KMS-11 (cell line): ENCODE measurements at regions not wholly inside any gene's neighbourhood (a gene's known extent, or its start where the extent isn't known, plus 50 kb on each side); places are given as distances from the start of the nearest gene placed in this dataset.
"Not testable (repeated sequence)": the region's sequence is repeated elsewhere in the genome, so short reads cannot be mapped to it uniquely, and the experiment has no call there.

ENCODE experiments used
- H2AFZ ChIP-seq: fragments of 200-600 bp; sonication (generic); 2 replicates; pipeline ENCODE4 v1.6.1; 2016; ENCODE audit warnings: antibody characterized with exemption, mixed run types, low read depth
- H3K27ac ChIP-seq: fragments of 200-600 bp; sonication (generic); 2 replicates; pipeline ENCODE4 v1.6.1; 2016; ENCODE audit warnings: mild to moderate bottlenecking, mixed run types
- H3K27me3 ChIP-seq: fragments of 200-600 bp; sonication (generic); 2 replicates; pipeline ENCODE4 v1.6.1; 2017; ENCODE audit warnings: mild to moderate bottlenecking, low read depth, mixed run types, moderate library complexity; ENCODE audit not compliant: insufficient read depth
- H3K36me3 ChIP-seq: fragments of 200-600 bp; sonication (generic); 2 replicates; pipeline ENCODE4 v1.6.1; 2017; ENCODE audit warnings: mild to moderate bottlenecking, mixed run types; ENCODE audit not compliant: insufficient read depth
- H3K4me1 ChIP-seq: fragments of 200-600 bp; sonication (generic); 2 replicates; pipeline ENCODE4 v1.6.1; 2016; ENCODE audit warnings: mild to moderate bottlenecking, low read depth, mixed run types; ENCODE audit not compliant: poor library complexity, severe bottlenecking
- H3K4me2 ChIP-seq: fragments of 200-600 bp; sonication (generic); 2 replicates; pipeline ENCODE4 v1.7.0; 2016; ENCODE audit warnings: mild to moderate bottlenecking, mixed run types
- H3K4me3 ChIP-seq: fragments of 200-600 bp; sonication (generic); IDR thresholded peaks from 2 replicates; pipeline ENCODE4 v1.6.1; 2017; ENCODE audit warnings: low read depth, low read length, mixed read lengths; ENCODE audit not compliant: insufficient read depth
- H3K79me2 ChIP-seq: fragments of 200-600 bp; sonication (generic); 2 replicates; pipeline ENCODE4 v1.6.1; 2016; ENCODE audit warnings: low read depth, mixed run types; ENCODE audit not compliant: insufficient read depth
- H3K9ac ChIP-seq: fragments of 200-600 bp; sonication (generic); 2 replicates; pipeline ENCODE4 v1.6.1; 2016; ENCODE audit warnings: mild to moderate bottlenecking, mixed run types
- H4K20me1 ChIP-seq: fragments of 200-600 bp; sonication (generic); 2 replicates; pipeline ENCODE4 v1.6.1; 2016; ENCODE audit warnings: mild to moderate bottlenecking, mixed run types; ENCODE audit not compliant: insufficient read depth
- TF ChIP-seq, protein P1 (sequence below): fragments of 200-600 bp; sonication (generic); conservative IDR thresholded peaks from 2 replicates; pipeline ENCODE4 v1.6.1; 2017; ENCODE audit warnings: low read depth, mild to moderate bottlenecking, antibody characterized with exemption, low read length, moderate library complexity, mixed read lengths

DNA sequence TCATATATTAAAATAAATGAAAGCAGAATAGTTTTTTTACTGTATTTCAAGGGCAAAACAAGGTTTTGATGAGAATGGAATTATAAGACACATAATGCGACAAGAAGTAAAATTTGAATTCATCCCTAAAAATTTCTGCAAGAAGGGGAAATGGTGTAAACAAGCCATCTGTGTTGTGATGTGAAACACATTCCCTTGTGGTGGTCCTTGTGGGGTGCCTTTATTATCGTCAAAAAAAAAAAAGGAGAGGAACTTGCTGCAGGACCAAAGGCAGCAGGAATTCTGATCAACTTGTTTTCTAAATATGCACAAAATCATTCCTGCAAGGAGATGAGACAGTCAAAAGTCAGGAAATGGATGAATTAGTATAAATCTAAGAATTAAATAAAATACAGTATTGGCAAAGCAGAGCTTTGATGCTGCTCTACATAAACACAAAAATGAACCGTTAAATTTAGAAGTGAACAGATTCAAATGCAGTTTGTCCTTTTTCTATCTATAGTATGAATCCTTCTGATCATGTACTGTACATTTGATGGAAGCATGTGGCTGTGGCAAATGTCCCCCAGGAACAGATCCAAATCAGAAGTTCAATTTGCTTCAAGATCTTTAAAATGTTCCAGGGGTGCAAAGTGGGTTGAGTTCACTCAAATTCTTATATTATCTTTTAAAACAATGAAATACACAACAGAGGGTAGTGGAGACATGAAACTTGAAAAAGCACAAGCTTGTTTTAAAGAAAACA, 818.8 kb downstream of the PLCL1 start:
- no peaks in the 10 kb centered on the region for H3K79me2 ChIP-seq
- no peaks in the 10 kb centered on the region for H4K20me1 ChIP-seq
- H3K27me3 ChIP-seq, result no peaks in the 10 kb centered on the region
- no peaks in the 10 kb centered on the region for H3K4me1 ChIP-seq
- no peak overlapping the region for H3K4me2 ChIP-seq
- no peaks in the 10 kb centered on the region for H3K36me3 ChIP-seq
- H3K27ac ChIP-seq, result no peak overlapping the region
- H3K9ac ChIP-seq, result no peak overlapping the region
- H2AFZ ChIP-seq, result no peak overlapping the region
- TF ChIP-seq, protein P1, sequence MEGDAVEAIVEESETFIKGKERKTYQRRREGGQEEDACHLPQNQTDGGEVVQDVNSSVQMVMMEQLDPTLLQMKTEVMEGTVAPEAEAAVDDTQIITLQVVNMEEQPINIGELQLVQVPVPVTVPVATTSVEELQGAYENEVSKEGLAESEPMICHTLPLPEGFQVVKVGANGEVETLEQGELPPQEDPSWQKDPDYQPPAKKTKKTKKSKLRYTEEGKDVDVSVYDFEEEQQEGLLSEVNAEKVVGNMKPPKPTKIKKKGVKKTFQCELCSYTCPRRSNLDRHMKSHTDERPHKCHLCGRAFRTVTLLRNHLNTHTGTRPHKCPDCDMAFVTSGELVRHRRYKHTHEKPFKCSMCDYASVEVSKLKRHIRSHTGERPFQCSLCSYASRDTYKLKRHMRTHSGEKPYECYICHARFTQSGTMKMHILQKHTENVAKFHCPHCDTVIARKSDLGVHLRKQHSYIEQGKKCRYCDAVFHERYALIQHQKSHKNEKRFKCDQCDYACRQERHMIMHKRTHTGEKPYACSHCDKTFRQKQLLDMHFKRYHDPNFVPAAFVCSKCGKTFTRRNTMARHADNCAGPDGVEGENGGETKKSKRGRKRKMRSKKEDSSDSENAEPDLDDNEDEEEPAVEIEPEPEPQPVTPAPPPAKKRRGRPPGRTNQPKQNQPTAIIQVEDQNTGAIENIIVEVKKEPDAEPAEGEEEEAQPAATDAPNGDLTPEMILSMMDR, result no peak
- no peak overlapping the region for H3K4me3 ChIP-seq

DNA sequence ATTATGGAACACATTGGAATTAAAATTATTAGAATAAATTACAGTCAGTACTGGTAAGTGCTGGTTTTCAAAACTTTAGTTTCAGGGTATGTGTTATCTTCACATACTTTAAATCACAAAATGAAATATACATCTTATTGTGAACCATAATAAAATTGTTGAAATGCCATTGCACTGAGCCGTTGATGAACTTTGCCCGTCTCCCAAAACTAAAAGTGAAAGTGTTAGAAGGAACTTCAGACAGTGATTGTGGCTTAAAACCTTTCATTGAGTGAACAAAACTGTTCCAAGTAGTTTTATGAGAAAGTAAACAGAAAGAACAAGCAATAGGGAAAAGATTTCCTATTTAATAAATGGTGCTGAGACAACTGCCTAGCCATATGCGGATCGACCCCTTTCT, 811.6 kb downstream of the PLCL1 start:
- Histone ChIP-seq H3K27me3 (no peaks in the 10 kb centered on the region), H3K79me2 (no peaks in the 10 kb centered on the region), H2AFZ (no peak overlapping the region), H3K4me2 (no peak overlapping the region), H3K4me1 (no peaks in the 10 kb centered on the region), H3K27ac (no peak overlapping the region), H4K20me1 (no peaks in the 10 kb centered on the region), H3K36me3 (no peaks in the 10 kb centered on the region), H3K9ac (no peak overlapping the region), H3K4me3 (no peak overlapping the region)
- TF ChIP-seq, protein P1, result no peak

DNA sequence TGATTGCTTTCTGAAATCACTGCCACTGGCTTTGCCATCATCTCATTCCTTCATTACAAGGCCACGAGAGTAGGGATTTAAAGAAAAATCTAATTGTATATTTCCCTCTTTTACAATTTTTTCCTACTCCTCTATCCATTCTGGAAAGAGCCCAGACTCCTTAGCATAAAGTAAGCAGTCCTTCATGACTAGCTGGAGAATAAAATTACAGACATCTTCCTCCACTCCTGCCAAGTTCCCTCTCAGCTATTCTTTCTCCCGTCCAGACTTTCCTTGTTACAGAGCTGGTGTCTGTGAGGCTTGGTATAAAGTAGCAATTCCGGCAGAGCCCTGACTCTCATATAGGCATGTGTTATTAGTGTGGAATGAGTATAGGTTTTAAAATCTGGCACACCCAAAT, 806.8 kb downstream of the PLCL1 start:
- H3K4me2 ChIP-seq, result no peak overlapping the region
- no peaks in the 10 kb centered on the region for H3K4me1 ChIP-seq
- no peaks in the 10 kb centered on the region for H3K79me2 ChIP-seq
- no peak overlapping the region for H2AFZ ChIP-seq
- H4K20me1 ChIP-seq, result no peaks in the 10 kb centered on the region
- TF ChIP-seq, protein P1, result no peak
- H3K9ac ChIP-seq, result no peak overlapping the region
- H3K4me3 ChIP-seq, result no peak overlapping the region
- no peaks in the 10 kb centered on the region for H3K36me3 ChIP-seq
- no peak overlapping the region for H3K27ac ChIP-seq
- H3K27me3 ChIP-seq, result no peaks in the 10 kb centered on the region

DNA sequence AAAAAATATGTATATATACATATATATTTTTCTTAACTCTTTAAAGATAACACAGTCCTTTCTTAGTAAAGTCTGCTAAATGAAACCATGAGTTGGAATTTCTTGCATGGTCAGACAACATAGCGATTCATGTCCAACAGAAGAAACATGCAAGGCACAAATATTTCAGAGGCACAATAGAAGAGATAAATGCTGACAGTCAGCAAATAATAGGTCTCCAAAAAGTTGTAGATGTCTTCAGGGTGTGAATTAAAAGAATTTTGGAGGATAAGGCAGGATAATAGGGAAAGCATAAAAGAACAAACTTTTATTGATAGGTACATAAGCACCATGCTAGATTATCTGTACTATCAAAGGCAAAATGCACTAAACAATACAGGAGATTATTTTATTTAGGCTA, 800.2 kb downstream of the PLCL1 start:
- Histone ChIP-seq H4K20me1 (no peaks in the 10 kb centered on the region), H3K36me3 (no peaks in the 10 kb centered on the region), H3K79me2 (no peaks in the 10 kb centered on the region), H3K4me2 (no peak overlapping the region), H3K4me3 (no peak overlapping the region), H3K4me1 (no peaks in the 10 kb centered on the region), H3K27me3 (no peaks in the 10 kb centered on the region), H2AFZ (no peak overlapping the region), H3K27ac (no peak overlapping the region), H3K9ac (no peak overlapping the region)
- TF ChIP-seq, protein P1, result no peak

DNA sequence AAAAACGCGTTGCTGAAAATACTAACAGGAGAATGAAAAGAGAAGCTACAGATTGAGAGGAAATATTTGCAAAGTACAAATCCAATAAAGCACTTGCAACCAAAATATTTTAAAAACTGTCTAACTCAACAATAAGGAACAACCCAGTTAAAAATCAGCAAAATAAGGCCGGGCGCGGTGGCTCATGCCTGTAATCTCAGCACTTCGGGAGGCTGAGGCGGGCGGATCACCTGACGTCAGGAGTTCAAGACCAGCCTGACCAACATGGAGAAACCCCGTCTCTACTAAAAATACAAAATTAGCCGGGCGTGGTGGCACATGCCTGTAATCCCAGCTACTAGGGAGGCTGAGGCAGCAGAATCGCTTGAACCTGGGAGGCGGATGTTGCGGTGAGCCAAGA, 798.6 kb downstream of the PLCL1 start:
- H3K27ac ChIP-seq, H3K4me3 ChIP-seq, H3K79me2 ChIP-seq, H3K9ac ChIP-seq, H4K20me1 ChIP-seq, H3K27me3 ChIP-seq, H2AFZ ChIP-seq, H3K4me1 ChIP-seq, H3K36me3 ChIP-seq, H3K4me2 ChIP-seq: not testable (repeated sequence)
